ENCODE measurements at regions not wholly inside any gene's neighbourhood (a gene's known extent, or its start where the extent isn't known, plus 50 kb on each side); places are given as distances from the start of the nearest gene placed in this dataset.

- DNase-seq (ENCODE audit: low spot score) = no peak
- ATAC-seq (ENCODE audit: low FRiP score) = no peak
- TF ChIP-seq CTCF (IDR thresholded peaks at IDR 0.05) = no peak
These were observed 235.1 kb upstream of the XYLT1 start for GRCh38 chr16:17705847-17706246.

GRCh38 chr16:17696616-17697015 lies 225.9 kb upstream of the XYLT1 start:
- no peak for TF ChIP-seq CTCF (IDR thresholded peaks at IDR 0.05)
- DNase-seq (ENCODE audit: low spot score) (no peak), ATAC-seq (ENCODE audit: low FRiP score) (no peak)

- DNase-seq (ENCODE audit: low spot score) (no peak), ATAC-seq (ENCODE audit: low FRiP score) (no peak)
- no peak for TF ChIP-seq CTCF (IDR thresholded peaks at IDR 0.05)
These were observed 221.7 kb upstream of the XYLT1 start for GRCh38 chr16:17692484-17692883.

GRCh38 chr16:17691899-17692176 lies 221.1 kb upstream of the XYLT1 start:
- no peak for TF ChIP-seq CTCF (IDR thresholded peaks at IDR 0.05)
- DNase-seq (ENCODE audit: low spot score) = no peak
- ATAC-seq (ENCODE audit: low FRiP score) = no peak

GRCh38 chr16:17691106-17691898 lies 220.5 kb upstream of the XYLT1 start:
- DNase-seq (ENCODE audit: low spot score) = no peak
- no peak for TF ChIP-seq CTCF (IDR thresholded peaks at IDR 0.05)
- ATAC-seq (ENCODE audit: low FRiP score) = no peak

GRCh38 chr16:17685447-17685846 lies 214.7 kb upstream of the XYLT1 start:
- no peak for TF ChIP-seq CTCF (IDR thresholded peaks at IDR 0.05)
- DNase-seq (ENCODE audit: low spot score) (no peak), ATAC-seq (ENCODE audit: low FRiP score) (no peak)

GRCh38 chr16:17683281-17683680 lies 212.5 kb upstream of the XYLT1 start:
- ATAC-seq (ENCODE audit: low FRiP score) (no peak), DNase-seq (ENCODE audit: low spot score) (no peak)
- no peak for TF ChIP-seq CTCF (IDR thresholded peaks at IDR 0.05)
